ENCODE measurements at regions not wholly inside any gene's neighbourhood (a gene's known extent, or its start where the extent isn't known, plus 50 kb on each side); places are given as distances from the start of the nearest gene placed in this dataset.

- TF ChIP-seq CTCF (IDR thresholded peaks at IDR 0.05) = no peak
- Histone ChIP-seq H3K4me3 (no peak overlapping the region), H3K27ac (no peak overlapping the region)
- no peak for DNase-seq (ENCODE audit: low spot score)
Measured at GRCh38 chr18:57258131-57258777, 94.1 kb upstream of the ST8SIA3 start.

- no peak for TF ChIP-seq CTCF (IDR thresholded peaks at IDR 0.05)
- DNase-seq (ENCODE audit: low spot score) = no peak
- no peak overlapping the region for H3K27ac ChIP-seq
- H3K4me3 ChIP-seq = no peak overlapping the region
Measured at GRCh38 chr18:57267368-57267925, 84.9 kb upstream of the ST8SIA3 start.

- no peak for TF ChIP-seq CTCF (IDR thresholded peaks at IDR 0.05)
- H3K27ac ChIP-seq = no peak overlapping the region
- H3K4me3 ChIP-seq = no peak overlapping the region
- DNase-seq (ENCODE audit: low spot score) = no peak
Measured at GRCh38 chr18:57269756-57270155, 82.6 kb upstream of the ST8SIA3 start.

- no peak for DNase-seq (ENCODE audit: low spot score)
- no peak for TF ChIP-seq CTCF (IDR thresholded peaks at IDR 0.05)
- H3K4me3 ChIP-seq = no peak overlapping the region
- H3K27ac ChIP-seq = no peak overlapping the region
Measured at GRCh38 chr18:57270156-57270555, 82.2 kb upstream of the ST8SIA3 start.

- no peak overlapping the region for H3K4me3 ChIP-seq
- no peak for TF ChIP-seq CTCF (IDR thresholded peaks at IDR 0.05)
- DNase-seq (ENCODE audit: low spot score) = no peak
- H3K27ac ChIP-seq = no peak overlapping the region
Measured at GRCh38 chr18:57273194-57273593, 79.2 kb upstream of the ST8SIA3 start.

- Histone ChIP-seq H3K4me3 (no peak overlapping the region), H3K27ac (no peak overlapping the region)
- DNase-seq (ENCODE audit: low spot score) = no peak
- no peak for TF ChIP-seq CTCF (IDR thresholded peaks at IDR 0.05)
Measured at GRCh38 chr18:57275111-57275510, 77.2 kb upstream of the ST8SIA3 start.

GRCh38 chr18:57276829-57277228 is 75.5 kb upstream of the ST8SIA3 start:
- Histone ChIP-seq H3K27ac (no peak overlapping the region), H3K4me3 (no peak overlapping the region)
- DNase-seq (ENCODE audit: low spot score) = no peak
- no peak for TF ChIP-seq CTCF (IDR thresholded peaks at IDR 0.05)

All from coronary artery (tissue), 2 donors.